ENCODE measurements at regions not wholly inside any gene's neighbourhood (a gene's known extent, or its start where the extent isn't known, plus 50 kb on each side); places are given as distances from the start of the nearest gene placed in this dataset.

DNA sequence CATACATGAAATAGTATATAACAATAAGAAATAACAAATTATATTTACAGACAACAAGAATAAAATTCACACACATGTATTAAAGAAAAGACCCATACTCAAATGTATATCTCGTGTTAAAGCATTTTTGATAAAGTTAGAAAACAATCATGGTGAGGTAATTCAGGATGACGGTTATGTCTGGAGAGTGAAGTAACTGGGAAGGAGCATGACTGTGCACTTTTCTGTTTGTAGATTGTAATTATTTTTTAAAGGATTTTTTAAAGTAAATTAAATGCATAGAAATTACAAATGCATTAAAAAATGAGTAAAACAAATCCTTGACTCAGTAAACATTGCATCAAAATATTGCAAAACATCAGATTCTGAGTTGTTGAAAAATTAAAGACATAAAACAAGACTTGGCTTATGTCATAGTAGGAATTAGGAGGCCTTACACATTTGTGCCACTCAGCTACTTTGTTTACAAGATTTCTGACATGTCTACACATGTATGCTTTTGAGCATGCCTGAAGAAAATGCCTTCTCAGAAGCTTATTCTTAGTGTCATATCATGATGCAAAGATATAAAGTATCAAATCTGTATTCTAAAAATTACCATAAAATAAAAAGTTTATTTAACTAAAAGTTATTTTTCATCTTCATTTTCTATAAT, 1325.1 kb downstream of the SLC16A7 start:
- Histone ChIP-seq H3K4me3 (ENCODE audit: low read depth, low read length) (no peak overlapping the region), H3K9me3 (ENCODE audit: control insufficient read depth, insufficient read depth, low read length) (no peaks in the 10 kb centered on the region), H3K27me3 (ENCODE audit: control insufficient read depth, insufficient read depth, low read length) (no peaks in the 10 kb centered on the region), H3K27ac (ENCODE audit: low read depth, low read length) (no peak overlapping the region)
- ChIA-PET CTCF (no interaction called here), POLR2A (no interaction called here)
- DNase-seq (ENCODE audit: low read depth, low spot score): no peak
- no peak for TF ChIP-seq CTCF (IDR thresholded peaks at IDR 0.05; ENCODE audit: low read depth, low read length)

GRCh38 chr12:60921541-60921940, 1325.7 kb downstream of the SLC16A7 start:
- Histone ChIP-seq H3K4me3 (ENCODE audit: low read depth, low read length) (no peak overlapping the region), H3K9me3 (ENCODE audit: control insufficient read depth, insufficient read depth, low read length) (no peaks in the 10 kb centered on the region), H3K27me3 (ENCODE audit: control insufficient read depth, insufficient read depth, low read length) (no peaks in the 10 kb centered on the region), H3K27ac (ENCODE audit: low read depth, low read length) (no peak overlapping the region)
- TF ChIP-seq CTCF (IDR thresholded peaks at IDR 0.05; ENCODE audit: low read depth, low read length): no peak
- no peak for DNase-seq (ENCODE audit: low read depth, low spot score)
- ChIA-PET CTCF (no interaction called here), POLR2A (no interaction called here)

DNA sequence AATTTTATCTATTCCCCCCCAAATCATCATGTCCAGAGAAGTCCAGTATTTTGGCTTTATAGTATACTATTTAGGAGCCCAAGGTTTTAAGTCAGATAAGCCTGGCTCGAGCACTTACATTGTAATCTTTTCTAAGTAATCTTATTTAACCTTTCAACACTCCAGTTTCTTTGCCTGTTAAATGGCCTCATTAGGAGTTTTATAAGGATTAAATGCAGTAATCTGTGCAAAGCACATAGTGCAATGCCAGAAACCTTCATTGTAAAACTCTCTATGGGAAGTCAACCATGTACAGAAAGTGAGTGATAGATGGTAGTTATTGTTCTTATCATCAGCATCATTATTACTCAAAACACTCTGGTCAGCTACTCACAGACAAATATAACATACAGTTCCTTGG, 1330.4 kb downstream of the SLC16A7 start:
- Histone ChIP-seq H3K4me3 (ENCODE audit: low read depth, low read length) (no peak overlapping the region), H3K27ac (ENCODE audit: low read depth, low read length) (no peak overlapping the region), H3K9me3 (ENCODE audit: control insufficient read depth, insufficient read depth, low read length) (no peaks in the 10 kb centered on the region), H3K27me3 (ENCODE audit: control insufficient read depth, insufficient read depth, low read length) (no peaks in the 10 kb centered on the region)
- POLR2A ChIA-PET: no interaction called here
- CTCF ChIA-PET: no interaction called here
- DNase-seq (ENCODE audit: low read depth, low spot score): no peak
- TF ChIP-seq CTCF (IDR thresholded peaks at IDR 0.05; ENCODE audit: low read depth, low read length): no peak

DNA sequence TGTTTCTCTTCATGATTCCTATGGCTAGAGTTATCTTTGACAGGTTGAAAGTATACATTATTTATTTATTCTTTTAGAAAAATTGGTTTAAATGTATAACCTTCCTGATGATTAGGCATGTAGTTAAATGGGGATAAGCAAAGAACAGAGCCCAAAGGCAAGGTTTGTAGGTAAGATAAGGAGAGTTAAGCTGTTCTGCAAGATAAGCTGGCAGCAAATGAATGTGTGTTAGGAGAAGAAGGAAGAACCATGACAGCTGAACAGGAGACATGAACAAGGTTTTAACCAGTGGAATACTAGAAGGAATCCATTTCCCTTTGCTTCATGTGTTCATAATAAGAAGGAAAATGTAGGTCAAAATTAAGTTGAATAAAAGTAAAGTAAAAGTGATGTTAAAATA, 1330.1 kb upstream of the USP15 start:
- H3K27ac ChIP-seq (ENCODE audit: low read depth, low read length): no peak overlapping the region
- no peaks in the 10 kb centered on the region for H3K9me3 ChIP-seq (ENCODE audit: control insufficient read depth, insufficient read depth, low read length)
- no peak for DNase-seq (ENCODE audit: low read depth, low spot score)
- no peak overlapping the region for H3K4me3 ChIP-seq (ENCODE audit: low read depth, low read length)
- TF ChIP-seq CTCF (IDR thresholded peaks at IDR 0.05; ENCODE audit: low read depth, low read length): no peak
- POLR2A ChIA-PET: no interaction called here
- no peaks in the 10 kb centered on the region for H3K27me3 ChIP-seq (ENCODE audit: control insufficient read depth, insufficient read depth, low read length)
- CTCF ChIA-PET: no interaction called here

DNA sequence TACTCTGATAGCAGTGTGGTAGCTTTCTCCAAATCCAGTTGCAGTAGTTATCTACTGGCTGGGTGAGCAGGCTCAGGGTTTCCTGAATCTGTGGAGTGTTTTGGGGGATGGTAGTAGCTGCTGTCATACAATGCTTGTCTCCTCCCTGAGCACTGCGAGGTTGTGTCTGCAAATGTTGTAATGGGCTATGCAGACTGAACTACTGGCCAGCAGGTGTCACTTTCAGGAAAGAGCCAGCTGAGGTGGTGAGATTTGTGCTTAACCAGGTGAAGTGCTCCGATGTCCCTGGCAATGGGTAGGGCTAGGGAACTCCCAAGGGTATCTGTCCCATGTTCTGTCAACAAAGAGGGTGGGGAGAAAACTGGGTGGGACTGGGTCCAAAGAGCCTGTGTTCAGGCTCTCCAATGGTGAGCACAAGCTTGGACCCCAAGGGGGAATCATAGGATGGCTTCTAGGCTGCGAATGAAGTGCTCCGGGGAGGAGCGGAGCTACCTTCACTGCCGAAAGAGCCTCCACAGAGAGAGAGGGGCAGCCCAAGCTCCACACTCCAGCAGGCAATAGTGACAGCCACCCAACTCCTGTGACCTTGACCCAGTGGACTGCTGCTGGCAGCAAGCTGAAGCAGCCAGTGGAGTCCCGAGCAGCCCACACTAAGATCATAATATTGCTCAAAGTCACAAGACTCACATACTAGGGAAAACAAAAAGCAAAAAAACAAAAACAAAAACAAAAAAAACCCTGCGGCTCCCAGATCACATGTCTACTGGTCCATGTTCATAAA, 1324.0 kb upstream of the USP15 start:
- no peak for TF ChIP-seq CTCF (IDR thresholded peaks at IDR 0.05; ENCODE audit: low read depth, low read length)
- CTCF ChIA-PET: no interaction called here
- Histone ChIP-seq H3K27me3 (ENCODE audit: control insufficient read depth, insufficient read depth, low read length) (no peaks in the 10 kb centered on the region), H3K27ac (ENCODE audit: low read depth, low read length) (no peak overlapping the region), H3K4me3 (ENCODE audit: low read depth, low read length) (no peak overlapping the region), H3K9me3 (ENCODE audit: control insufficient read depth, insufficient read depth, low read length) (peaks cover 12% of the 10 kb centered on the region)
- DNase-seq (ENCODE audit: low read depth, low spot score): no peak
- POLR2A ChIA-PET: no interaction called here
